SU-DHL-6 (cell line): ENCODE measurements at regions not wholly inside any gene's neighbourhood (a gene's known extent, or its start where the extent isn't known, plus 50 kb on each side); places are given as distances from the start of the nearest gene placed in this dataset.

Source experiments
- H2AFZ ChIP-seq: fragments of 200-600 bp; sonication (generic); 2 replicates; pipeline ENCODE4 v1.6.1; 2014; ENCODE audit warnings: low read depth, mild to moderate bottlenecking, moderate library complexity, mixed read lengths, antibody characterized with exemption, low read length; ENCODE audit not compliant: severe bottlenecking
- H3F3A ChIP-seq: fragments of 200-600 bp; shearing (Covaris generic); 2 replicates; pipeline ENCODE4 v1.6.0; 2016; ENCODE audit warnings: antibody characterized with exemption, mild to moderate bottlenecking; ENCODE audit not compliant: insufficient read depth
- H3K27ac ChIP-seq: fragments of 200-600 bp; sonication (generic); 2 replicates; pipeline ENCODE4 v1.5.1; 2016; ENCODE audit warnings: low read depth, mild to moderate bottlenecking, low read length, moderate library complexity, mixed read lengths
- H3K27me3 ChIP-seq: fragments of 200-600 bp; sonication (generic), shearing (Covaris generic); 2 replicates; pipeline ENCODE4 v1.6.0; 2014; ENCODE audit warnings: mild to moderate bottlenecking, low read length
- H3K36me3 ChIP-seq: fragments of 200-600 bp; sonication (generic); 2 replicates; pipeline ENCODE4 v1.6.1; 2014; ENCODE audit warnings: mild to moderate bottlenecking, low read length, mixed read lengths
- H3K4me2 ChIP-seq: fragments of 300-600, 200-600 bp; shearing (Covaris generic), sonication (generic); 2 replicates; pipeline ENCODE4 v1.6.0; 2014; ENCODE audit warnings: low read length, low read depth, mild to moderate bottlenecking; ENCODE audit not compliant: poor library complexity, severe bottlenecking
- H3K4me3 ChIP-seq: fragments of 200-600 bp; sonication (generic); 2 replicates; pipeline ENCODE4 v1.5.1; 2014; ENCODE audit warnings: antibody characterized with exemption, low read length, mild to moderate bottlenecking, mixed read lengths; ENCODE audit not compliant: insufficient read depth, poor library complexity, severe bottlenecking
- H3K79me2 ChIP-seq: fragments of 200-600 bp; sonication (generic); 2 replicates; pipeline ENCODE4 v1.6.1; 2014; ENCODE audit warnings: mild to moderate bottlenecking, low read length, moderate library complexity; ENCODE audit not compliant: insufficient read depth
- H3K9ac ChIP-seq: fragments of 200-600 bp; sonication (generic); 2 replicates; pipeline ENCODE4 v1.7.0; 2014; ENCODE audit warnings: mild to moderate bottlenecking, low read length
- H3K9me2 ChIP-seq: fragments of 200-600 bp; sonication (generic); replicated peaks from 2 replicates; pipeline ENCODE4 v1.6.1; 2014; ENCODE audit warnings: low read length; ENCODE audit not compliant: insufficient read depth
- H3K9me3 ChIP-seq: fragments of 200-600 bp; sonication (generic); 2 replicates; pipeline ENCODE4 v1.6.1; 2014; ENCODE audit warnings: low read length, mixed read lengths; ENCODE audit not compliant: insufficient read depth
- H4K20me1 ChIP-seq: fragments of 200-600 bp; sonication (generic); 2 replicates; pipeline ENCODE4 v1.6.1; 2014; ENCODE audit warnings: low read depth, mild to moderate bottlenecking, antibody characterized with exemption, low read length, moderate library complexity, mixed read lengths
- CTCF ChIP-seq: fragments of 200-600 bp; sonication (generic); IDR thresholded peaks from one replicate; pipeline ENCODE4 v1.5.1; 2017; ENCODE audit warnings: antibody characterized with exemption, mild to moderate bottlenecking, low read length, moderate library complexity; ENCODE audit not compliant: insufficient read depth, poor library complexity, severe bottlenecking
- EZH2phosphoT487 ChIP-seq: fragments of 200-600 bp; sonication (generic), shearing (Covaris generic); conservative IDR thresholded peaks from 2 replicates; pipeline ENCODE4 v1.6.1; 2018; ENCODE audit warnings: mild to moderate bottlenecking, antibody characterized with exemption, low read length, moderate library complexity, mixed read lengths

- Histone ChIP-seq H3K4me2 (no peak overlapping the region), H2AFZ (no peak overlapping the region), H3K9ac (no peak overlapping the region), H3K27ac (no peak overlapping the region), H3K9me3 (no peaks in the 10 kb centered on the region), H3K4me3 (no peak overlapping the region), H3K36me3 (no peaks in the 10 kb centered on the region), H3F3A (no peaks in the 10 kb centered on the region), H3K27me3 (no peaks in the 10 kb centered on the region), H4K20me1 (no peaks in the 10 kb centered on the region), H3K9me2 (no peaks in the 10 kb centered on the region), H3K79me2 (no peaks in the 10 kb centered on the region)
- no peak for TF ChIP-seq CTCF
- TF ChIP-seq EZH2phosphoT487, result no peak
Measured at GRCh38 chr6:137358273-137358672, 135.9 kb downstream of the OLIG3 start.

GRCh38 chr6:137357948-137358266 lies 136.3 kb downstream of the OLIG3 start:
- H4K20me1 ChIP-seq, result no peaks in the 10 kb centered on the region
- H2AFZ ChIP-seq, result no peak overlapping the region
- no peaks in the 10 kb centered on the region for H3F3A ChIP-seq
- no peak overlapping the region for H3K4me2 ChIP-seq
- no peak overlapping the region for H3K27ac ChIP-seq
- no peak for TF ChIP-seq EZH2phosphoT487
- TF ChIP-seq CTCF, result no peak
- H3K79me2 ChIP-seq, result no peaks in the 10 kb centered on the region
- H3K9me2 ChIP-seq, result no peaks in the 10 kb centered on the region
- no peaks in the 10 kb centered on the region for H3K36me3 ChIP-seq
- H3K27me3 ChIP-seq, result no peaks in the 10 kb centered on the region
- H3K9me3 ChIP-seq, result no peaks in the 10 kb centered on the region
- H3K4me3 ChIP-seq, result no peak overlapping the region
- no peak overlapping the region for H3K9ac ChIP-seq

GRCh38 chr6:137357263-137357947 lies 136.8 kb downstream of the OLIG3 start:
- no peaks in the 10 kb centered on the region for H3K27me3 ChIP-seq
- no peaks in the 10 kb centered on the region for H3K9me3 ChIP-seq
- H2AFZ ChIP-seq, result no peak overlapping the region
- H3K27ac ChIP-seq, result no peak overlapping the region
- H3K4me2 ChIP-seq, result no peak overlapping the region
- no peak overlapping the region for H3K9ac ChIP-seq
- no peaks in the 10 kb centered on the region for H3F3A ChIP-seq
- no peaks in the 10 kb centered on the region for H3K9me2 ChIP-seq
- no peak overlapping the region for H3K4me3 ChIP-seq
- no peaks in the 10 kb centered on the region for H4K20me1 ChIP-seq
- H3K79me2 ChIP-seq, result no peaks in the 10 kb centered on the region
- no peaks in the 10 kb centered on the region for H3K36me3 ChIP-seq
- no peak for TF ChIP-seq EZH2phosphoT487
- TF ChIP-seq CTCF, result no peak
